Fibroblast of pulmonary artery (primary cell): ENCODE measurements at regions not wholly inside any gene's neighbourhood (a gene's known extent, or its start where the extent isn't known, plus 50 kb on each side); places are given as distances from the start of the nearest gene placed in this dataset.
A peak's percentile ranks its signal among the peaks of the same experiment; 100 is the strongest.

Source experiments
- DNase-seq: peaks from one replicate; pipeline ENCODE4 v3.0.0-alpha.2; 2010; ENCODE audit warnings: low read depth
- H3K4me3 ChIP-seq: replicated peaks from 2 replicates; pipeline ENCODE4 v1.5.1; 2011; ENCODE audit warnings: low read depth, mild to moderate bottlenecking, control low read depth, low read length, moderate library complexity
- TF ChIP-seq, protein P1 (sequence below): IDR thresholded peaks from 2 replicates; pipeline ENCODE4 v1.5.1; 2011; ENCODE audit warnings: mild to moderate bottlenecking, control low read depth, low read length, inconsistent platforms; ENCODE audit errors: missing control alignments

GRCh38 chr16:89035669-89036570 is 57.7 kb upstream of the ACSF3 start:
- TF ChIP-seq, protein P1, sequence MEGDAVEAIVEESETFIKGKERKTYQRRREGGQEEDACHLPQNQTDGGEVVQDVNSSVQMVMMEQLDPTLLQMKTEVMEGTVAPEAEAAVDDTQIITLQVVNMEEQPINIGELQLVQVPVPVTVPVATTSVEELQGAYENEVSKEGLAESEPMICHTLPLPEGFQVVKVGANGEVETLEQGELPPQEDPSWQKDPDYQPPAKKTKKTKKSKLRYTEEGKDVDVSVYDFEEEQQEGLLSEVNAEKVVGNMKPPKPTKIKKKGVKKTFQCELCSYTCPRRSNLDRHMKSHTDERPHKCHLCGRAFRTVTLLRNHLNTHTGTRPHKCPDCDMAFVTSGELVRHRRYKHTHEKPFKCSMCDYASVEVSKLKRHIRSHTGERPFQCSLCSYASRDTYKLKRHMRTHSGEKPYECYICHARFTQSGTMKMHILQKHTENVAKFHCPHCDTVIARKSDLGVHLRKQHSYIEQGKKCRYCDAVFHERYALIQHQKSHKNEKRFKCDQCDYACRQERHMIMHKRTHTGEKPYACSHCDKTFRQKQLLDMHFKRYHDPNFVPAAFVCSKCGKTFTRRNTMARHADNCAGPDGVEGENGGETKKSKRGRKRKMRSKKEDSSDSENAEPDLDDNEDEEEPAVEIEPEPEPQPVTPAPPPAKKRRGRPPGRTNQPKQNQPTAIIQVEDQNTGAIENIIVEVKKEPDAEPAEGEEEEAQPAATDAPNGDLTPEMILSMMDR = no peak
- DNase-seq = no peak
- H3K4me3 ChIP-seq = no peak overlapping the region

DNA sequence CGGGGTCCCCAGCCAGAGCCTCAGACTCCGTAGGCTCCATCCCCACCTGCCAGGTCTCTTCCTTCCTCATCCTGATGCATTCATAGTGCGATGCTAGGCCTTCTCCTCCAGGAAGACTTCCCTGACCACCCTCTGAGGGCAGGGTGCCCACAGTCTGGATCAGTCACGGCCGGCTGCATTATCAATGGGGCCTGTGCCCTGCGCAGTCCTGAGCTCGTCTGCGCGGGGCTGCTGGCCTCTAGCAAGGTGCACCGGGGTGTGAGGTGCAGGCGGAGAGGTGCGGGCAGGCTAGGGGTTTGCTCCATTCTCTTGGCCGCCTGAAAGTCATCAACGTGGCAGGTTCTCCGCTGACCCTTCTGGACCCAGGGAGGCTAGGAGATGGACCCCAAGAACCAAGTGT is 56.9 kb upstream of the ACSF3 start:
- TF ChIP-seq, protein P1 = no peak
- no peak overlapping the region for H3K4me3 ChIP-seq
- no peak for DNase-seq

DNA sequence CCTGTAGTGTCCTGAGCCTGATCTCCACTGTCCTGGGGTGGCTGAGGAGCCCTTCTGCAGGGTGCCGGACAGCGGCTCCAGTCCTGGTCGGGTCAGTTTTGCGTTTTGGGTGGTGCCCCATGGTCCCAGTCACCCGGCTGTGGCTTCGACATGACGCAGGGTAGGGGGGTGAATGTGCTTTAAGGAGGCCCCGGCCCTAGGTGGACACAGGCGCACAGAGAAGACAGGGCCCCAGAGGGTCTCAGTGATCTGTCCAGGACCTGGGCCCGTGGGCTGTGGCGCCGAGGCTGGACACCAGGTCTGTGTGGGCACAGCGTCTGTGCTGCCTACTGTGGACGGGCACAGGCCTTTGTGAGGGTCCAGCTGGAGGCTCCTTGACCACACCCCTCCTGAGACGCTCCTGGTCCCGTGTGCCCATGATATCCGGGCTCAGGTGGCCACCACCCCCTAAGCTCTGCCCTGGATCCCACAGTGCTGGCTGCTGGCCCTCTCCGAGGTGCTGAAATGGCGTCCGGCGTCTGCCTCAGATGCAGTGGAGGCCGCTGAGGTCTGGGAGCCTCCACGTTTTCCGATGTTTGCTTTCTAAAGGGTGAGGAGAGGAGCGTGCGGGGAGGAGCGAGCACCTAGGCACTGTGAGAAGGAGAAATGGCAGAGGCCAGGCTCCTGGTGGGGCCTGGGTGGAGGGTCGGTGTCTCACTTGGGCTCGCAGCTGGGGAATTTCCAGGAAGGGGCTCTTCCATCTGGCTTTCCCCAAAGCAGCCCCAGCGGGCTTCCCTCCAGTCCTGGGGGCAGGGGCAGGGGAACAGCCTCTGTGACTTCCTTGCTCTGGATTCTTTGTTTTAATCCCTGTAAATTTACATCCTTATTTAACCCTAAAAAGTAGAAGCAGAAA is 56.1 kb upstream of the ACSF3 start:
- TF ChIP-seq, protein P1 = no peak
- DNase-seq = peak; percentile 44
- H3K4me3 ChIP-seq = no peak overlapping the region

GRCh38 chr16:89038221-89038721 is 55.4 kb upstream of the ACSF3 start:
- TF ChIP-seq, protein P1 = no peak
- H3K4me3 ChIP-seq = no peak overlapping the region
- no peak for DNase-seq

GRCh38 chr16:89038811-89039735 is 54.6 kb upstream of the ACSF3 start:
- TF ChIP-seq, protein P1 = no peak
- no peak for DNase-seq
- H3K4me3 ChIP-seq = no peak overlapping the region

DNA sequence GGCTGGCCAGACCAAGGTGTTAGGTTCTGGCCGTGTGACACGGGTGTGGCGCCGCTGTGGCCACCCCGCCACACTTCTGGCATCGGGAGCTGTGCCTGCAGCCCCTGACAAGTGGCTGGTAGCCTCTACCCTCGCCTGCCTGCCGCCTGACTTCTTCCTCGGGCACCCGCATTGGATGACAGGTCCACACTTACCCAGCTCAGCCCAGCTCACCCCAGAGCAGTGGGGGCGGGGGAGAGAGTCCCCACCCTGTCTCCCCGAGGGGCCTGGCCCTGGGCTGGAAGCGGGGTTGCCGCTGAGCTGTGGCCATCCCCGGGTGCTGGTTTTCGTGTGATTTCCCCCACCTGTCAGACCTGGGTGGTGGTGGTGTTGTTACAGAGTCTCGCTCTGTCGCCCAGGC is 53.9 kb upstream of the ACSF3 start:
- TF ChIP-seq, protein P1 = no peak
- H3K4me3 ChIP-seq = no peak overlapping the region
- no peak for DNase-seq
